HG02885 (cell line): ENCODE measurements at regions not wholly inside any gene's neighbourhood (a gene's known extent, or its start where the extent isn't known, plus 50 kb on each side); places are given as distances from the start of the nearest gene placed in this dataset.
A peak's percentile ranks its signal among the peaks of the same experiment; 100 is the strongest.
"Not testable (repeated sequence)": the region's sequence is repeated elsewhere in the genome, so short reads cannot be mapped to it uniquely, and the experiment has no call there.

ENCODE experiments used
- ATAC-seq: cut with Tn5 transposase; IDR thresholded peaks from one replicate; pipeline ENCODE4 v1.9.1; 2021; ENCODE audit warnings: mild to moderate bottlenecking; ENCODE audit not compliant: unreplicated experiment, poor library complexity

DNA sequence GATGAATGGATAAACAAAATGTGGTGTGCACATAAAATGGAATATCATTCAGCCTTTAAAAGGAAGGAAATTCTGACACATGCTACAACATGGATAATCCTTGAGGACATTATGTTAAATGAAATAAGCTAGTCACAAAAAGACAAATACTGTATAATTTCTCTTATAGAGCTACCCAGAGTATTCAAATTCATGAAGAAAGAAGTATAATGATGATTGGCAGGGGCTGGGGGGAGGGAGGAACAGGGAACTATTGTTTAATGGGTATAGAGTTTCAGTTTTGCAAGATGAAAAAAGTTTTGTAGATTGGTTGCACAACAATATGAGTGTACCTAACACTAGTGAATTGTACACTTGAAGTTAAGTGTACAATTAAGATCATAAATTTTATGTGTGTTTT lies 153.9 kb upstream of the STK26 start:
- no peak for ATAC-seq

DNA sequence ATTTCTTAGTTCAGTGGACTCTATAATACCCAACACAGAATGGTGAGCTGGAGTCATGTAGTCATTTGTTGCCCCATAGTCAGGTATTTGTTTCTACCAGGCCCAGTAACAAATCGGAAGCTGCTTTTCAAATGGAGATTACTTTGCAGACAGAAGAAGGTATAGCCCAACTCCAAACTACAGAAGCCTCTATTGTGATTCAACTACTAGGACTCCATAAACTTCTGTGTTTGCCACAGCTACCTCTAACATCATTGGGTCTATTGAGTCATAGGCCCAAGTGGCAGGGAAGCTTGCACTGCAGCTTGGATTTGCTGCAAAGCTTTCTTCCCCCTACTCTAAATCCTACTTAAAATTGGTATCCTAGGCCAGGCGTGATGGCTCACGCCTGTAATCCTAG lies 148.8 kb upstream of the STK26 start:
- no peak for ATAC-seq

DNA sequence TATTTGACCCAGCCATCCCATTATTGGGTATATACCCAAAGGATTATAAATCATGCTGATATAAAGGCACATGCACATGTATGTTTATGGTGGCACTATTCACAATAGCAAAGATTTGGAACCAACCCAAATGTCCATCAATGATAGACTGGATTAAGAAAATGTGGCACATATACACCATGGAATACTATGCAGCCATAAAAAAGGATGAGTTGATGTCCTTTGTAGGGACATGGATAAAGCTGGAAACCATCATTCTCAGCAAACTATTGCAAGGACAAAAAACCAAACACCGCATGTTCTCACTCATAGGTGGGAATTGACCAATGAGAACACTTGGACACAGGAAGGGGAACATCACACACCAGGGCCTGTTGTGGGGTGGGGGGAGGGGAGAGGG lies 147.3 kb upstream of the STK26 start:
- not testable (repeated sequence) for ATAC-seq

DNA sequence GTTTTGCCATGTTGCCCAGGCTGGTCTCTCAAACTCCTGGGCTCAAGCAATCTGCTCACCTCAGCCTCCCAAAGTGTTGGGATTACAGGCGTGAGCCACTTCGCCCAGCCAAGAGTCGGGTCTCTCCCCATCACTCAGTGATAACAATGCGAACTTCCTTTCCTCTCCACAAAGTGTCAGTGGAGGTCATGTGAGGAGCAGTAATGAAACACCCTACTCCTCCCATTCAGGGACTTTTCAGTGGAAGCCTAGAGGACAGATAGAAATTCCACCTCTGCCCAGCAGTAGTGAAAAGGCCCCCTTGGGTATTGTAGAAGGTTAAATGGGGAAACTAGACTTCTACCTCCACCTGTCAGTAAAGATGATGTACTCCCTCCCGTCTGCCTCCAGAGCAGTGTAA lies 141.9 kb upstream of the STK26 start:
- no peak for ATAC-seq

DNA sequence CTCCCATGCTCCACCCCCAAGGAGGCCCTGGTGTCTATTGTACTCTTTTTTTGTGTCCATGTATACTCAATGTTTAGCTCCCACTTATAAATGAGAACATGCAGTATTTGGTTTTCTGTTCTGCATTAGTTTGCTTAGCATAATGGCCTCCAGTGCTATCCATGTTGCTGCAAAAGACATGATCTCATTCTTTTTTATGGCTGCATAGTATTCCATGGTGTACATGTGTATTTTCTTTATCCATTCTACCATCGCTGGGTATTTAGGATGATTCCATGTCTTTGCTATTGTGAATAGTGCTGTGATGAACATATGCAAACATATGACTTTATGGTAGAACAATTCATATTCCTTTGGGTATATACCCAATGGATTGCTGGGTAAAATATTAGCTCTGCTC lies 138.1 kb upstream of the STK26 start:
- not testable (repeated sequence) for ATAC-seq

DNA sequence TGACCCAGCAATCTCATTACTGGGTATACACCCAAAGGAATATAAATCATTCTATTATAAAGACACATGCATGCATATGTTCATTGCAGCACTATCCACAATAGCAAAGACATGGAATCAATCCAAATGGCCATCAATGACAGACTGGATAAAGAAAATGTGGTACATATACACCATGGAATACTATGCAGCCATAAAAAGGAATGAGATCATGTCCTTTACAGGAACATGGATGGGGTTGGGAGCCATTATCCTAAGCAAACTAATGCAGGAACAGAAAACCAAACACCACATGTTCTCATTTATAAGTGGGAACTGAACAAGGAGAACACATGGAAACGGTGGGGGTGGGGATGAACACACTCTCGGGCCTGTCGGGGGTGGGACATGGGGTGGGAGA lies 129.2 kb upstream of the STK26 start:
- ATAC-seq, result not testable (repeated sequence)

DNA sequence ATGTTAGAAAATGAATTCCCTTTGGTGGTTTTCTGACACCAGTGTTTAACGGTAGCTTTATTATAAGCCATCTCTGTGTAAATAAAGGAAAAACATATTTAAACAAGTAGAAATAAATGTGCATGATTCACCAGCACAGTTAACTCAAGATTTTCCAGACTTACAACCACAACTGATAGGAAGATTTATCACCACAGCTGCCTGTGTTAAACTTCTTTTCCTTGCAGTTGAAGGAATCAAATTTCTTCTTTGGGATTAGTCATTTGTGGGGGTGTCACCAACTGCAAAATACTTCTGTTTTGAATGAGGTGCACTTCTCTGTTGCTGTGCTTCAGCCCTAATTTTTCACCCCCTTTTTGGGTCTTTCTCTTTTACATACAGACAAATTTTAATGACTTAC lies 128.1 kb upstream of the STK26 start:
- no peak for ATAC-seq

DNA sequence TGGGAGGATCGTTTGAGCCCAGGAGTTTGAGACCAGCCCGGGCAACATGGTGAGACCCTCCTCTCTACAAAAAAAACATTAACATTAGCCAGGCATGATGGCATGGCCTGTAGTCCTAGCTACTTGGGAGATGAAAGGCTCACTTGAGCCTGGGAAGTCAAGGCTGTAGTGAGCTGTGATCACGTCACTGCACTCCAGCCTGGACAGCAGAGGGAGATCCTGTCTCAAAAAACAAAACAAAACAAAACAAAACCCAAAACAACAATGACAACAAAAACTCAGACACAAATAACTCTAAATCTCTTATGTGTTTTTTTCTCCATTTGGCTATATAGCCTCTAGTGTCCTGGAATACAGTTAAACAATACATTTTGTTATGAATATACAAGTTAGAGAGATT lies 127.3 kb upstream of the STK26 start:
- no peak for ATAC-seq

DNA sequence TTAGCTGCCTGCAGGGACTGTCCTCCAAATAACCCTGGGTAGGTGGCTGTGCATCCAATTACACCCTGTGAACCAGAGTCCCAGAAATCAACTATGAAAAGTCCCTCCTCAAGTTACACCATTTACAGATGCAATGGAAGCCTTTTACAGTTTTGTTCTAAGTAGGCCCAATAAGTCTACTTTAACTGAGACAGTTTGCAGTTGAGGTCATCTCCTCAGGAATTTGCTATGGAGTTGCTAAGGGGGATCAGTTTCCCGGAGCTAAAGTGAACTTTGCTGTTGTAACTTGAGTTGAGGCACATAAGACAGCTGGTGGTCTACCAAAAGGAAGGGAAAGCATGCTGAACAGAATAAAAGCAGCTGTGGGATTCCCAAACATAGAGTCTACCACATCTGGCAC lies 121.6 kb upstream of the STK26 start:
- no peak for ATAC-seq

DNA sequence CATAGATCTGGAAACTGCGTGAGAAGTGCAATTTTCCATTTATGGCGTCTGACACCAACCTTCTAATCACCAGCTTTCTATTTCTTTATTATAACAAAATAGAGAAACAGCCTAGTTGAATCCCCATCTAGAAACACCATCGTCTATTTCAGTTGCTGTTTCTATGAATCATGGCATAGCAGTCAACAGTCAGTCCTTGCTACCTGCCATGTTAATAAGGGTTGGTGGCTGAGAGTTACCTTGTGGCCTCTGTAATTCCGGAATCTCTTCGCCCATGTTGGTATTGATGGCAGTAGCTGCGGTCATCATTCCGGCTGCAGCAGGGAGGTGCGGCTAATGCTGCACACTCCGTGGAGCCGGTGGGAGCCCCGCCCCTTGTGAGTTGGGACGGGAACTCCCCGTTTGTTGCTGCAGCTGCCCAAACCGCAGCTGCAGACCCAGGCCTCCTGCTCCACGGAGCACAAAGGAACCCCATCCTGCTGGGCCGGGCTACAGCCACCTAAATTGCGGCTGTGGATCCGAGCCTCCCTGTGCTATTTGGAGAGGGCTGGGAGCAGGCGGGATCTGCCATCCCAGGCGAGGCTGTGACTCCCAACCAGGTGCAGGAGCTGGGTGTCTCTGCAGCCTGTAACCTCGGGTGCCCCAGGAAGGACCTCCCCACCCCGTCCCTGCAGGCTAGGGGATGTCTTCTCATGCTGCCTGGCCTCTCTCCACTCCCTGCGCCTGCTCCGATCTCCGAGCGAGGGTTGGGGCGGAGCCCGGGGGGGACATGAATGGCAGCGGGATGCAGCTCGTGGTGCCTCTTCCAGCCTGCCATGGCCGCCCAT lies 115.4 kb upstream of the STK26 start:
- no peak for ATAC-seq

DNA sequence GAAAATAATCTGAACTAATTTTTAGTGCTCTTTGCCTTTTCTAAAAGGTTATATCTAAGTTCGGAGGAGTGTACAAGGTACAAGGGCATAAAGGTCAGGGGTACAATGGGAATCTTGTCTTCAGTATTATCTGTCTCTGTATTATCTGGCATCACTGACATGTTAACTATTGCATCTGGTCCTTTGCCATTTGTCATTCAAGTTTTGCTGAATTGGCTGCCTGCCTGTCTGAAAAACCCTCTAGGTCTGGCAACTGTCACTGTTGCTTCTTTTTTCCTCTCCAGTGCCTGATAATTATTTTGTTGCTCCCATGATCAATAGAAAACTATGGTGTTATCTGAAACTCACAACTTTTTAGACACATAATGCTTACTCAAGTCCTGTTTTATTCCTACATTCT lies 112.5 kb upstream of the STK26 start:
- no peak for ATAC-seq

DNA sequence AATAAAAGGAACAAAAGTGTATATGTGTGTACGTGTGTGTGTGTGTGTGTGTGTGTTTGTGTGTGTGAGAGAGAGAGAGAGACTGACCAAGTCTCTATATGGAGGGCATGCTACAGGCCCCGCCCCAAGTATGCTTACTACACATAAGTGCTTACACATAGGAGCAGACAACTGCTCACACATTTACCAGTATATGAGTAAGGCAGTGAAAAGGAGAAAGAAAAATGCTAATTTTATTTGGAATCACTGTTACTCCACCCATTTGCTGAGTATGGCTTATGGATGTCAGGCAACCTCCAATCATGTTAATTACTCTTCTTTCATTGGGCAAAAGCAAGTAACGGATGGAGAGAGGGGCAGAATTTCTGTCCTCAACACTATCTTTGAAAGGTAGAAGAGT lies 107.6 kb upstream of the STK26 start:
- no peak for ATAC-seq

DNA sequence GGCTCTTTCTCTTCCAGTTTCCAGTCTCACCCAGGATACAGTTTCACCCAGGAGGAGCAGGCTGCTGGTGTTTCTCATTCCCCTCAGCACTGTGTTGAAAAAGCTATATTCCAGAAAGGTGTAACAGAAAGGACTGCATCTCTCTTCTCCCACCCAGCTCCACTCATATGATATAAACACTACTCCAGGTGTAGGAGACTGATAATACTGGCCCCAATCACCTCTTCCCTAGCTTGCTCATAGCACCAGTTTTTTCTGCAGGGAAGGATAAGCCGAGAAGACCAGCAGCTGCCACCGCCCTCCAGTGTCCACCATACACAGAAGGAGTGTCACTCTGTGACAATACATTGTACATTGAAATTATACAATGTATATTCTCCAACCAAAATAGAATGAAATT lies 105.5 kb upstream of the STK26 start:
- no peak for ATAC-seq

DNA sequence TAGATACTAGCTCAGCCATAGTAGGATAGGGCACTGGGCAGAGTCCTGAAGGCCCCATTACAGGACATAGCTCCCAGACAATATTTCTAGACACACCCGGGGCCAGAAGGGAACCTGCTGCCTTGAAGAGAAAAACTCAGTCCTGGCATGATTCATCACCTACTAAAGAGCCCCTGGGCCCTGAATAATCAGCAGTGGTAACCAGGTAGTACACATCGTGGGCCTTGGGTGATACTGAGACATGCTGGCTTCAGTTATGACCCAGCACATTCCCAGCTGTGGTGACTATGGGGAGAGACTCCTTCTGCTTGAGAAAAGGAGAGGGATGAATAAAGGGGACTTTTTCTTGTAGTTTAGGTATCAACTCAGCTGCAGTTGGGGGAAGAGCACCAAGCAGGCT lies 104.3 kb upstream of the STK26 start:
- ATAC-seq, result no peak

DNA sequence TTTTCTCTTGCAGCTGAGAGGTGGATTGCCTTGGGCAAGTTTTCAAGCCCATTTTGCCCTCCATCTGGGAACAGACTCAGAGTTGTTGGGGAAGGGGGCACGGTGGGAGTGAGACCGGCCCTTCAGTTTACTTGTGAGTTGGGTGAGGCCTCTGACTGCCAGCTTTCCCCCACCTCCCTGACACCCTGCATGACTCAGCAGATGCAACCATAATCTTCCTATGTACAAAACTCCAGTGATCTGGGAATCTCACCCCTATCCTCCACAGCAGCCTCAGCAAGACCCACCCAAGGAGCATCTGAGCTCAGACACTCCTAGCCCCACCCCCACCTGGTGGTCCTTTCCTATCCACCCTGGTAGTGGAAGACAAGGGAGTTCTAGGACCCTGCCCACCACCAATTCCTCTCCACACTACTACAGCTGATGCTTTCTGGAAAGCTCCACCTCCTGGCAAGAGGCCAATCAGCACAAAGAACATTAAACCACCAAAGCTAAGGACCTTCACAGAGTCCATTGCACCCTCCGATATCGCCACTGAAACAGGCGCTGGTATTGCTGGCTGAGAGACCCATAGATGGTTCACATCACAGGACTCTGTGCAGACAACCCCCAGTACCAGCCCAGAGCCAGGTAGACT lies 99.4 kb upstream of the STK26 start:
- ATAC-seq, result no peak

DNA sequence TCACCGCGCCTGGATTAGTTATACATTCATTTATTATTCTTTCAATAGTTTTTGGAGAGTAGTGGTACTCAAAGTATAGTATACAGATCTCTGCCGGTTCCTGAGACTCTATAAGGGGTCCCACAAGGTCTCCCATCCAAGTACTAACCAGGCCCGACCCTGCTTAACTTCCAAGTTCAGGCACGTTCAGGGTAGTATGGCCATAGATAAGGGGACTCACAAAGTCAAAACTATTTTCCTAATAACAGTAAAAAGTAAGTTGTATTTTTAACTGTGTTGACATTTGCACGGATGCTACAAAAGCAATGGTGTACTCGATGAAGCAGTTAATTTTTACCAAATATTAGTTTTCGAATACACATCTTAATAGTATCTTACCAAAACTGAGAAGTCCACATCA lies 84.4 kb upstream of the STK26 start:
- ATAC-seq, result no peak

DNA sequence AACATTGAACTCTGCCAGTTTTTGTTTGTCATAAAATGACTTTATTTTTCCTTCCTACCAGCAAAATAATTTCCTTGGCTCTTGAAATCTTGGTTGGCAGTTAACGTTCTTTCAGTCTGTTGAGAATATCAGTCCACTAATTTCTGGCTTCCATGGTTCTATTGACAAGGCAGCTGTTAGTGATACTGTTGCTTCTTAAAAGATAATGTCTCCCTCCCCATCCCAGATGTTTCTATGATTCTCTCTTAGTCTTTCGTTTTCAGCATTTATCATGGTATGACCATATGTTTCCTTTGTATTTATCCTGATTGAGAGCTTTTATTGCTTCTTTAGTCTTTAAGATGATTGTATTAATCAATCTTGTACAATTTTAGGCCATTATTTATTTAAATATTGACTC lies 81.1 kb upstream of the STK26 start:
- no peak for ATAC-seq

DNA sequence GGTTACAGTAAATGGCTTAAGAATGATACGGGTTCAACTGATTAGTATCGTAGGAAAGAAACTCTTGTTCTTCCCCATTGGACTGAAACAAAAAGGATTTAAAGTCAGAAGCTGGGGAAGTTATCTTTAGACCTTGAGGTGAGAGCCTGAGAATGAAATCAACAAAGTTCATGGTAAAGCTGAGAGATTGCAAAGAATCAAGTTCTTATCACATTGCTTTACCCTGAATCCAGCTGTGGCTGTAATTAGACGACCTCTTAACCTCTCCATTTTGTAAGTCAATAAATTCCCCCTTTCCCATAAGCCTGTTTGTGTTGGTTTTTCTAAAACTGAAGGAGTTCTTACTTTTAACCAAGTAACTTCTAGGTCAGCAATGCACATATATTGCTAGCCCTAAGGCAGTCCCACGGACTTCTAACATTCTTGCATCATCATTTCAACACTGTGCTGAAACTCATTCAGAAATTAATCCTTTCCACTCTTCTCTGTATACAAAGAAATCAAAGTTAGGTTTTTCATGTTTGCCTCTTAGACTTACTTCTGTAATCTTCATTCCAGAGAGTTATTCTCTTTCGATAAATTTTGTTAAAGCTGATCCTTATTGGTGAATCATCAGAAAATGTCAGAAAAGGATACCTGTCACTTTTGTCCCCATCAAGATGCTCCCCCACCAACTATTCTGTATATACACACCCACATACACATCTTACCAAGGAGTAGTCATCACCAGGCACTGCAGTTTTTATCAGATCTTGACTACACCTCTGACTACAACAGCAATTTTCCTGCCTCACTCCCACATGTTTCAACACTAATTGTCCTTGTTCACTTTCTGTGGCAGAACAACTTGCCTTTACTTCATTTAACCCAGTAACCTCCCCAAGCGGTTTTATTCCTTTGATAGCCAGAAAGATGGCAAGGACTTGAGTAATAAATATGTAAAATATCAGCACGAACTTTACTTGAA lies 77.9 kb upstream of the STK26 start:
- no peak for ATAC-seq

DNA sequence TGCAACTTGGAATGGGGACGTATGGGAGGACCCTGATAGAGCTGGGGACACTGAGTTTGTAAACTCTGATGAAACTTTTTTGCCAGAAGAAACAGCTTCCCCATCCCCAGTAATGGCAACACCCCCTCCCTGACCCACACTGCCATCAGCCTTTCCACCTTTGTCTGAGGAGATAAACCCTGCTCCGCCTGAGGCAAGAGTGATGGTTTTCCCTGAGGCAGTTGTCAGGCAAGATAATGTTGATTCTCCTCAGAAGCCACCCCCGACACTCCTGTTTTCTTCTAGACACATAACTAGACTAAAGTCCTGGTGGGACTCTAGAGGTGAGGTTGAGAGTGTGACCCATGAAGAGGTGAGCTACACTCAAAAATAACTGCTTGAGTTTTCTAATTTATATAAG lies 71.9 kb upstream of the STK26 start:
- no peak for ATAC-seq

DNA sequence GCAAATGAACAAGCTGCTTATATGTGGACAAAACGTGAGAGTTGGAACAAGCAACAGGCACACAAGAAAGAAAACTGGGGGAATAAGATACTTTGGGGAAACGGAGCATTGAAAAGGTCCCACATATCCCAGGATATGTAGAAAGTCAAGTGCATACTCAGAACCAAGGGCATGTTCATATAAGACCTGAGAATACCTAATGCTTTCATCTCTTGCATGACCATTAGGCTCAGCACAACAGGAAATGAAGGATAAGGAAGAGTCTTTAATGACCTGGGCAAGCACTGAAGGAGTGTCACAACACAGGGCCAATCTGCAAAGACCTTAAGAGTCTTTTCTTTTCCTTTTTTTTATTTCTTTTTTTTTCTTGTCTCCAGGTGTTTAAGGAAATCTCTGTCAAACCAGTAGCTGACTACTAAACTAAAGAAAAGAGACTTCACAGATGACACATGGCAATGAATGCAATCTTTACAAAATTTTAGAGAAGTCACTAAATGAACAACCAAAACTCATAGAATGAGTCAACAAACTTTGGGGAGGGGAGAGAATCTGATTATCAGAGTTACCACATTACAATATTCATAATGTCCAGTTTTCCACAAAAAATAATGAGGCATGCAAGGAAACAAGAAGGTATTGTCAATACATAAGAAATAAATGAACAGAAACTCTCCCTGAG lies 67.9 kb upstream of the STK26 start:
- peak; percentile 48 for ATAC-seq
